ENCODE measurements at regions not wholly inside any gene's neighbourhood (a gene's known extent, or its start where the extent isn't known, plus 50 kb on each side); places are given as distances from the start of the nearest gene placed in this dataset.

DNA sequence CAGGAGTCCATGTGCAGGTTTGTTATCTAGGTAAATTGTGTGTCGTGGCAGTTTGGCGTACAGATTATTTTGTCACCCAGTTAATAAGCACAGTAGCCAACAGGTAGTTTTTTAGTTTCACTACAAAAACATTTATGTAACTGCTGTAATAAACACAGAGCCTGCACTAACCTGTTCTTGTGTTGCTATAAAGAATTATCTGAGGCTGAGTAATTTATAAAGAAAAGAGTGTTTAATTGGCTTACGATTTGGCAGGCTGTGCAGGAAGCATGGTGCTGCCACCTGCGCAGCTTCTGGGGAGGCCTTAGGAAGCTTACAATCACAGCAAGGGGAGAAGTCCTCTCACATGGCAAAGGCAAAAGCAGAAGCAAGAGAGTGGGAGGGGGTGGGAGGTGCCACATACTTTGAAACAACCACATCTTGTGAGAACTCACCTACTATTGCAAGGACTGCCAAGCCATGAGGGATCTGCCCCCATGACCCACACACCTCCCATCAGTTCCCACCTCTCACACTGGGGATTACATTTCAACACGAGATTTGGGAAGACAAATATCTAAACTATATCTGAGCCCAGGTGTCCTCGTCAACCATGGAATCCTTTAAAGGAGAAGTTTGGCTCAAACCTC lies 266.4 kb upstream of the GRIP1 start:
- Histone ChIP-seq H3K27me3 (replicated peaks) (no peaks in the 10 kb centered on the region), H3K27ac (no peak overlapping the region)
- in situ Hi-C loops (cut with HindIII; ENCODE audit: low pct_ligation_motif_present, low sequenced_read_pairs) = no loop called here

GRCh38 chr12:66947119-66947518 lies 268.2 kb upstream of the GRIP1 start:
- no peak for DNase-seq
- TF ChIP-seq, protein P1, sequence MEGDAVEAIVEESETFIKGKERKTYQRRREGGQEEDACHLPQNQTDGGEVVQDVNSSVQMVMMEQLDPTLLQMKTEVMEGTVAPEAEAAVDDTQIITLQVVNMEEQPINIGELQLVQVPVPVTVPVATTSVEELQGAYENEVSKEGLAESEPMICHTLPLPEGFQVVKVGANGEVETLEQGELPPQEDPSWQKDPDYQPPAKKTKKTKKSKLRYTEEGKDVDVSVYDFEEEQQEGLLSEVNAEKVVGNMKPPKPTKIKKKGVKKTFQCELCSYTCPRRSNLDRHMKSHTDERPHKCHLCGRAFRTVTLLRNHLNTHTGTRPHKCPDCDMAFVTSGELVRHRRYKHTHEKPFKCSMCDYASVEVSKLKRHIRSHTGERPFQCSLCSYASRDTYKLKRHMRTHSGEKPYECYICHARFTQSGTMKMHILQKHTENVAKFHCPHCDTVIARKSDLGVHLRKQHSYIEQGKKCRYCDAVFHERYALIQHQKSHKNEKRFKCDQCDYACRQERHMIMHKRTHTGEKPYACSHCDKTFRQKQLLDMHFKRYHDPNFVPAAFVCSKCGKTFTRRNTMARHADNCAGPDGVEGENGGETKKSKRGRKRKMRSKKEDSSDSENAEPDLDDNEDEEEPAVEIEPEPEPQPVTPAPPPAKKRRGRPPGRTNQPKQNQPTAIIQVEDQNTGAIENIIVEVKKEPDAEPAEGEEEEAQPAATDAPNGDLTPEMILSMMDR (IDR thresholded peaks at IDR 0.05; ENCODE audit: low read depth, low read length, missing control alignments) = no peak
- no peaks in the 10 kb centered on the region for H3K36me3 ChIP-seq (replicated peaks)
- no peaks in the 10 kb centered on the region for H3K27me3 ChIP-seq (replicated peaks)
- H3K4me3 ChIP-seq (ENCODE audit: low read depth, low read length) = no peak overlapping the region
- H3K27ac ChIP-seq = no peak overlapping the region
- in situ Hi-C loops (cut with HindIII; ENCODE audit: low pct_ligation_motif_present, low sequenced_read_pairs) = no loop called here

More for the DNA sequence above, 266.4 kb upstream of the GRIP1 start:
- DNase-seq = no peak
- no peak overlapping the region for H3K4me3 ChIP-seq (ENCODE audit: low read depth, low read length)
- TF ChIP-seq, protein P1 (IDR thresholded peaks at IDR 0.05; ENCODE audit: low read depth, low read length, missing control alignments) = no peak
- H3K36me3 ChIP-seq (replicated peaks) = no peaks in the 10 kb centered on the region

GRCh38 chr12:66952668-66953067 lies 273.8 kb upstream of the GRIP1 start:
- TF ChIP-seq, protein P1 (IDR thresholded peaks at IDR 0.05; ENCODE audit: low read depth, low read length, missing control alignments) = no peak
- Histone ChIP-seq H3K4me3 (ENCODE audit: low read depth, low read length) (no peak overlapping the region), H3K27me3 (replicated peaks) (no peaks in the 10 kb centered on the region), H3K27ac (no peak overlapping the region), H3K36me3 (replicated peaks) (no peaks in the 10 kb centered on the region)
- in situ Hi-C loops (cut with HindIII; ENCODE audit: low pct_ligation_motif_present, low sequenced_read_pairs) = no loop called here
- no peak for DNase-seq

- DNase-seq = no peak
- Histone ChIP-seq H3K27ac (no peak overlapping the region), H3K36me3 (replicated peaks) (no peaks in the 10 kb centered on the region), H3K27me3 (replicated peaks) (no peaks in the 10 kb centered on the region), H3K4me3 (ENCODE audit: low read depth, low read length) (no peak overlapping the region)
- TF ChIP-seq, protein P1 (IDR thresholded peaks at IDR 0.05; ENCODE audit: low read depth, low read length, missing control alignments) = no peak
- in situ Hi-C loops (cut with HindIII; ENCODE audit: low pct_ligation_motif_present, low sequenced_read_pairs) = no loop called here
Observed at GRCh38 chr12:66956300-66956699, 277.4 kb upstream of the GRIP1 start.

DNA sequence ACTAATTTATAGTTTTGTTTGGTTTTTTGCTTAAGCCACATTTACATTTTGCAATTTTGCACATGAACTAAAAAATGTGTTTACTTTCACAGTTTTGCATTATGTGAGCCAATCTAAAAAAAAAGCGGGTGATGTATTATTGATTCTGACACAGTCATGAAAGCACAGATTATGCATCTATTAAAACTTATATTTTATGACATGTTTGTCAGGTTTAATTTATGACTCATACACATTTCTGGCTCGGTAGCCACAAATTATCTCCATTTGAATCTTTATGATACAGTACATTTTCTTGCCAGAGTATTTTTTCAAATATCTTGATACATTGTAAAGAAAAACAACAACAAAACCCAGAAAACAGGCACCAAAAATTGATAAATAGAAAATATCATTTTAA lies 280.4 kb upstream of the GRIP1 start:
- TF ChIP-seq, protein P1 (IDR thresholded peaks at IDR 0.05; ENCODE audit: low read depth, low read length, missing control alignments) = no peak
- no peak for DNase-seq
- in situ Hi-C loops (cut with HindIII; ENCODE audit: low pct_ligation_motif_present, low sequenced_read_pairs) = no loop called here
- Histone ChIP-seq H3K36me3 (replicated peaks) (no peaks in the 10 kb centered on the region), H3K27ac (no peak overlapping the region), H3K27me3 (replicated peaks) (no peaks in the 10 kb centered on the region), H3K4me3 (ENCODE audit: low read depth, low read length) (no peak overlapping the region)

DNA sequence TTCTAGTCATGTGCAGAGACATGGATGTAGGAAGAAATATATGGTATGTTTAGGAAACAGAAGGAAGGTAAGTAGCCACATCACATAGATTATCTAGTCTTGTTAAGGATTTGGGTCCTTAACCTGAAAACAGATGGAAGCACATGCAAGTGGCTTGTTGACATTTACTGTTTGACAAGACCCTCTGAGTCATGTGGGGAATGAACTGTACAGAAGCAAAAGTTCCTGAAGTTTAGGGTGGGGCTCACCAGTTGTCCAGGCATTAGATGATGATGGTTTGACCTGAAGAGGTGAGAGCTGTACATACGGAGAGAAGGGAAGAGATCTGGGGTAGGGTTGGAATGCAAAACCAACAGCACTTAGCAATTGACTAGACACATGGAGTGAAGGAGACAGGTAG lies 281.1 kb upstream of the GRIP1 start:
- no peaks in the 10 kb centered on the region for H3K27me3 ChIP-seq (replicated peaks)
- no peak overlapping the region for H3K4me3 ChIP-seq (ENCODE audit: low read depth, low read length)
- no peaks in the 10 kb centered on the region for H3K36me3 ChIP-seq (replicated peaks)
- in situ Hi-C loops (cut with HindIII; ENCODE audit: low pct_ligation_motif_present, low sequenced_read_pairs) = no loop called here
- no peak overlapping the region for H3K27ac ChIP-seq
- no peak for DNase-seq
- TF ChIP-seq, protein P1 (IDR thresholded peaks at IDR 0.05; ENCODE audit: low read depth, low read length, missing control alignments) = no peak

Measured in brain microvascular endothelial cell (primary cell).